Neural progenitor cell (in vitro differentiated cells): ENCODE measurements at regions not wholly inside any gene's neighbourhood (a gene's known extent, or its start where the extent isn't known, plus 50 kb on each side); places are given as distances from the start of the nearest gene placed in this dataset.

Experiments
- CTCF ChIP-seq: fragments of 200-600 bp; sonication (generic); IDR thresholded peaks from 2 replicates; pipeline ENCODE4 v1.5.1; 2017; ENCODE audit warnings: antibody characterized with exemption, mild to moderate bottlenecking
- EZH2 ChIP-seq: fragments of 200-600 bp; sonication (generic); IDR thresholded peaks from 2 replicates; pipeline ENCODE4 v1.6.1; 2017; ENCODE audit warnings: antibody characterized with exemption, mild to moderate bottlenecking, moderate library complexity
- EZH2phosphoT487 ChIP-seq: fragments of 200-600 bp; sonication (generic); IDR thresholded peaks from 2 replicates; pipeline ENCODE4 v1.6.1; 2017; ENCODE audit warnings: antibody characterized with exemption

- TF ChIP-seq CTCF = no peak
- TF ChIP-seq EZH2 = no peak
- TF ChIP-seq EZH2phosphoT487 = no peak
Measured at GRCh38 chr6:101275251-101275650, 118.3 kb upstream of the GRIK2 start.
